SK-N-SH (cell line): ENCODE measurements at regions not wholly inside any gene's neighbourhood (a gene's known extent, or its start where the extent isn't known, plus 50 kb on each side); places are given as distances from the start of the nearest gene placed in this dataset.

ENCODE experiments used
- CTCF ChIA-PET: fragments of 300-600, 350-600 bp; formaldehyde crosslinking; extraction: SDS; loops from one replicate; lab custom pipeline; 2021; lab: Yijun Ruan, JAX
- POLR2A ChIA-PET: fragments of 350-600 bp; sonication (Branson Sonifier 250); formaldehyde crosslinking; extraction: SDS; loops from one replicate; lab custom pipeline; 2020; ENCODE audit warnings: antibody characterized with exemption, inconsistent platforms; lab: Yijun Ruan, JAX
- DNase-seq: peaks from one replicate; pipeline ENCODE4 v3.0.0; 2012
- H2AFZ ChIP-seq: fragments of 200-600 bp; sonication (generic); 2 replicates; pipeline ENCODE4 v1.8.1; 2016; ENCODE audit warnings: antibody characterized with exemption, mild to moderate bottlenecking, low read depth
- H3F3A ChIP-seq: fragments of 200-600 bp; sonication (generic); replicated peaks from 2 replicates; pipeline ENCODE3; 2016; ENCODE audit warnings: antibody characterized with exemption, mild to moderate bottlenecking; ENCODE audit not compliant: insufficient read depth
- H3K27ac ChIP-seq, 2 experiments: fragments of 200-500 bp in 1 of 2; fragments of 200-600 bp in 1 of 2; sonication (Bioruptor generic) in 1 of 2; sonication (generic), shearing (Covaris generic) in 1 of 2; 2 replicates each; pipeline versions ENCODE4 v1.5.1 to v1.6.1; 2014 to 2016; ENCODE audit warnings: low read depth in 2 of 2, inconsistent platforms in 1 of 2, low read length in 1 of 2, mild to moderate bottlenecking in 1 of 2, mixed read lengths in 1 of 2
- H3K27me3 ChIP-seq: fragments of 200-600 bp; sonication (generic), shearing (Covaris generic); 2 replicates; pipeline ENCODE4 v1.6.1; 2016; ENCODE audit warnings: mixed run types; ENCODE audit not compliant: insufficient read depth
- H3K36me3 ChIP-seq, 2 experiments: fragments of 200-500 bp in 1 of 2; fragments of 200-600 bp in 1 of 2; sonication (Bioruptor generic) in 1 of 2; sonication (generic) in 1 of 2; replicated peaks in 1 of 2; 2 replicates each; pipeline versions ENCODE3 to v1.5.1; 2014 to 2016; ENCODE audit warnings: low read length in 1 of 2, mild to moderate bottlenecking in 1 of 2; ENCODE audit not compliant: insufficient read depth in 2 of 2, control insufficient read depth in 1 of 2
- H3K4me1 ChIP-seq, 2 experiments: fragments of 200-500 bp in 1 of 2; fragments of 200-600 bp in 1 of 2; sonication (Bioruptor generic) in 1 of 2; sonication (generic), shearing (Covaris generic) in 1 of 2; 2 replicates each; pipeline versions ENCODE4 v1.5.1 to v1.6.1; 2014 to 2016; ENCODE audit warnings: low read depth in 1 of 2, low read length in 1 of 2, mixed run types in 1 of 2; ENCODE audit not compliant: insufficient read depth in 2 of 2, control insufficient read depth in 1 of 2
- H3K4me2 ChIP-seq: fragments of 200-600 bp; sonication (generic), shearing (Covaris generic); 2 replicates; pipeline ENCODE4 v1.6.1; 2017; ENCODE audit warnings: mixed run types
- H3K4me3 ChIP-seq, 2 experiments: fragments of 200-500 bp in 1 of 2; fragments of 200-600 bp in 1 of 2; sonication (Bioruptor generic) in 1 of 2; sonication (generic), shearing (Covaris generic) in 1 of 2; 2 replicates each; pipeline versions ENCODE4 v1.5.1 to v1.8.1; 2014 to 2016; ENCODE audit warnings: low read depth in 2 of 2, inconsistent platforms in 1 of 2, low read length in 1 of 2, mild to moderate bottlenecking in 1 of 2, mixed read lengths in 1 of 2, moderate library complexity in 1 of 2
- H3K79me2 ChIP-seq: fragments of 200-600 bp; sonication (generic); 2 replicates; pipeline ENCODE4 v1.8.1; 2017; ENCODE audit warnings: mild to moderate bottlenecking; ENCODE audit not compliant: insufficient read depth
- H3K9ac ChIP-seq: fragments of 200-600 bp; sonication (generic); 2 replicates; pipeline ENCODE4 v1.6.1; 2017; ENCODE audit warnings: mixed run types
- H3K9me2 ChIP-seq: fragments of 200-600 bp; sonication (generic); 2 replicates; pipeline ENCODE4 v1.6.1; 2017; ENCODE audit warnings: mixed run types
- H3K9me3 ChIP-seq: fragments of 200-600 bp; sonication (generic); 2 replicates; pipeline ENCODE4 v1.6.1; 2017; ENCODE audit warnings: mixed run types, mild to moderate bottlenecking, moderate library complexity
- H4K20me1 ChIP-seq: fragments of 200-600 bp; sonication (generic); 2 replicates; pipeline ENCODE4 v1.6.1; 2017; ENCODE audit warnings: mild to moderate bottlenecking, mixed run types; ENCODE audit not compliant: insufficient read depth
- CHD2 ChIP-seq: fragments of 150-350 bp; IDR thresholded peaks from 2 replicates; pipeline ENCODE4 v1.6.1; 2018; ENCODE audit warnings: low read length; ENCODE audit not compliant: partially characterized antibody
- ELF1 ChIP-seq: IDR thresholded peaks from 2 replicates; pipeline ENCODE4 v1.4.0; 2012
- EZH2phosphoT487 ChIP-seq: fragments of 200-600 bp; sonication (generic); IDR thresholded peaks from 2 replicates; pipeline ENCODE4 v1.6.1; 2017; ENCODE audit warnings: low read depth, mixed run types, mild to moderate bottlenecking, antibody characterized with exemption, moderate library complexity, borderline replicate concordance
- FOXJ3 ChIP-seq: sonication (generic); formaldehyde crosslinking; IDR thresholded peaks from 2 replicates; pipeline ENCODE4 v1.5.1; 2020; ENCODE audit warnings: mild to moderate bottlenecking, missing genetic modification reagents
- FOXM1 ChIP-seq: IDR thresholded peaks from 2 replicates; pipeline ENCODE4 v1.4.0; 2012; ENCODE audit warnings: low read depth, mild to moderate bottlenecking
- GABPA ChIP-seq: IDR thresholded peaks from 2 replicates; pipeline ENCODE4 v1.4.0; 2012; ENCODE audit warnings: low read depth, mild to moderate bottlenecking
- IRF3 ChIP-seq: fragments of 150-350 bp; IDR thresholded peaks from 2 replicates; pipeline ENCODE4 v1.6.1; 2016; ENCODE audit warnings: mild to moderate bottlenecking, low read depth, low read length
- JUND ChIP-seq: IDR thresholded peaks from 2 replicates; pipeline ENCODE4 v1.4.0; 2012
- MXI1 ChIP-seq: IDR thresholded peaks from 2 replicates; pipeline ENCODE4 v1.6.1; 2012; ENCODE audit warnings: mild to moderate bottlenecking, low read depth, low read length, improper control_type of control experiment
- NRF1 ChIP-seq: IDR thresholded peaks from 2 replicates; pipeline ENCODE4 v1.6.1; 2012; ENCODE audit warnings: low read depth, mild to moderate bottlenecking, low read length
- POLR2AphosphoS5 ChIP-seq: IDR thresholded peaks from 2 replicates; pipeline ENCODE4 v1.6.1; 2012; ENCODE audit warnings: low read depth, low read length
- RAD21 ChIP-seq: IDR thresholded peaks from 2 replicates; pipeline ENCODE4 v1.6.1; 2012; ENCODE audit warnings: mild to moderate bottlenecking, low read length
- REST ChIP-seq: IDR thresholded peaks from 2 replicates; pipeline ENCODE4 v1.6.1; 2012; ENCODE audit warnings: mild to moderate bottlenecking, low read depth, low read length, moderate library complexity
- RFX5 ChIP-seq: IDR thresholded peaks from 2 replicates; pipeline ENCODE4 v1.6.1; 2012; ENCODE audit warnings: mild to moderate bottlenecking, improper control_type of control experiment, low read length
- RXRA ChIP-seq: IDR thresholded peaks from 2 replicates; pipeline ENCODE4 v1.4.0; 2012; ENCODE audit warnings: low read depth, mild to moderate bottlenecking, borderline replicate concordance
- SIN3A ChIP-seq: IDR thresholded peaks from 2 replicates; pipeline ENCODE4 v1.6.1; 2012; ENCODE audit warnings: low read depth, mild to moderate bottlenecking, low read length, moderate library complexity, borderline replicate concordance
- TAF1 ChIP-seq: IDR thresholded peaks from 2 replicates; pipeline ENCODE4 v1.6.1; 2012; ENCODE audit warnings: low read depth, mild to moderate bottlenecking, low read length, moderate library complexity, borderline replicate concordance
- TCF12 ChIP-seq: IDR thresholded peaks from 2 replicates; pipeline ENCODE4 v1.4.0; 2012
- TEAD4 ChIP-seq: IDR thresholded peaks from 2 replicates; pipeline ENCODE4 v1.4.0; 2012; ENCODE audit warnings: mild to moderate bottlenecking, borderline replicate concordance; ENCODE audit not compliant: insufficient read depth
- YY1 ChIP-seq: IDR thresholded peaks from 2 replicates; pipeline ENCODE4 v1.4.0; 2012; ENCODE audit warnings: low read depth, mild to moderate bottlenecking
- WGBS: methylation state at CpG from one replicate; pipeline ENCODE4 v1.1.6; 2017; ENCODE audit warnings: low lambda C conversion rate; 5-methylcytosine and 5-hydroxymethylcytosine counted together
- TF ChIP-seq, protein P1 (sequence below): IDR thresholded peaks from 2 replicates; pipeline ENCODE4 v1.4.0; 2012; ENCODE audit warnings: low read depth, borderline replicate concordance

- TF ChIP-seq TAF1 (no peak), FOXM1 (no peak), CHD2 (no peak), SIN3A (no peak), TEAD4 (no peak), GABPA (no peak)
These were observed 97.8 kb upstream of the ARL4C start (continued) for GRCh38 chr2:234594715-234595114.

DNA sequence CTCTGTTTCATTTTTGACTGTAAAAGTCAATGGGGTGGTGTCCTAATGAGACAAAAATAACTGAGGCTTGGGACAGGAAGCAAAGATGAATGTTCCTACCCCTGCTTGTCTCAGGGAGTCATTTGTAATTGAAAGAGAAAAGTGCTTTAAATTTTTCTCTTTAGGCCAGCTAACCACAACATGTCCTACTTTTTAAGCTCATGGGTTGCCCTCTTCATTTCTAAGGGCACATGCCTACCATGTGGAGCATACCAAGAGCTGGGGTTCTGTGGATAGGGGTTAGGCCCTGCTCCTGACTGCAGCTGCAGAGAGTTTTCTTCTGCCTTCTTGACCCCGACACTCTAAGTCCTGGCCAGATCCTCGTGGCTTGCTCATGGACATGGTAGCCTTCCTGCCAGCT is 96.8 kb upstream of the ARL4C start:
- H2AFZ ChIP-seq: no peak overlapping the region
- no peak for DNase-seq
- no peaks in the 10 kb centered on the region for H3K4me1 ChIP-seq
- H3F3A ChIP-seq: no peaks in the 10 kb centered on the region
- H3K9me3 ChIP-seq: no peaks in the 10 kb centered on the region
- CTCF ChIA-PET: no interaction called here
- H3K4me3 ChIP-seq: no peak overlapping the region
- 65% methylated on average over 2 of the region's 2 CpGs for WGBS
- H3K9me2 ChIP-seq: no peaks in the 10 kb centered on the region
- no peaks in the 10 kb centered on the region for H4K20me1 ChIP-seq
- no peak overlapping the region for H3K4me2 ChIP-seq
- H3K36me3 ChIP-seq: no peaks in the 10 kb centered on the region
- TF ChIP-seq, protein P1, sequence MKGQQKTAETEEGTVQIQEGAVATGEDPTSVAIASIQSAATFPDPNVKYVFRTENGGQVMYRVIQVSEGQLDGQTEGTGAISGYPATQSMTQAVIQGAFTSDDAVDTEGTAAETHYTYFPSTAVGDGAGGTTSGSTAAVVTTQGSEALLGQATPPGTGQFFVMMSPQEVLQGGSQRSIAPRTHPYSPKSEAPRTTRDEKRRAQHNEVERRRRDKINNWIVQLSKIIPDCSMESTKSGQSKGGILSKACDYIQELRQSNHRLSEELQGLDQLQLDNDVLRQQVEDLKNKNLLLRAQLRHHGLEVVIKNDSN: no peak
- no peak for TF ChIP-seq FOXM1
- TF ChIP-seq ELF1: no peak
- no peak for TF ChIP-seq RFX5
- TF ChIP-seq YY1: no peak
- no peak for TF ChIP-seq RAD21
- no peak for TF ChIP-seq TEAD4
- TF ChIP-seq NRF1: no peak
- no peak for TF ChIP-seq TCF12
- TF ChIP-seq FOXJ3 (CRISPR knock-in tag): no peak
- TF ChIP-seq JUND: no peak
- TF ChIP-seq REST: no peak
- TF ChIP-seq MXI1: no peak
- TF ChIP-seq POLR2AphosphoS5: no peak
- TF ChIP-seq IRF3: no peak
- no peak for TF ChIP-seq CHD2
- no peak for TF ChIP-seq EZH2phosphoT487
- TF ChIP-seq RXRA: no peak
- H3K79me2 ChIP-seq: no peaks in the 10 kb centered on the region
- no peaks in the 10 kb centered on the region for H3K27me3 ChIP-seq
- no peak overlapping the region for H3K9ac ChIP-seq
- no peak overlapping the region for H3K27ac ChIP-seq
- POLR2A ChIA-PET: no interaction called here
